Subcutaneous abdominal adipose tissue (tissue), 5 donors: ENCODE measurements at regions not wholly inside any gene's neighbourhood (a gene's known extent, or its start where the extent isn't known, plus 50 kb on each side); places are given as distances from the start of the nearest gene placed in this dataset.
"Not testable (repeated sequence)": the region's sequence is repeated elsewhere in the genome, so short reads cannot be mapped to it uniquely, and the experiment has no call there.

Experiments used
- H3K27ac ChIP-seq: one replicate; pipeline ENCODE4 v1.7.0; 2013; ENCODE audit warnings: low read depth, mild to moderate bottlenecking, inconsistent platforms, low read length, moderate library complexity
- H3K27me3 ChIP-seq, 5 donors: one replicate each; pipeline ENCODE4 v1.7.0; 2013; ENCODE audit warnings: low read length in 5 of 5, inconsistent platforms in 1 of 5; ENCODE audit not compliant: control insufficient read depth in 5 of 5, insufficient read depth in 4 of 5
- H3K36me3 ChIP-seq, 5 donors: one replicate each; pipeline ENCODE4 v1.7.0; 2013; ENCODE audit warnings: low read length in 5 of 5; ENCODE audit not compliant: control insufficient read depth in 5 of 5, insufficient read depth in 5 of 5
- H3K4me1 ChIP-seq, 5 donors: one replicate each; pipeline ENCODE4 v1.7.0; 2013; ENCODE audit warnings: low read length in 5 of 5, mild to moderate bottlenecking in 3 of 5, moderate library complexity in 1 of 5; ENCODE audit not compliant: control insufficient read depth in 5 of 5, insufficient read depth in 5 of 5
- H3K4me3 ChIP-seq, 5 donors: one replicate each; pipeline ENCODE4 v1.7.0; 2013; ENCODE audit warnings: low read length in 5 of 5, low read depth in 1 of 5
- H3K9ac ChIP-seq, 5 donors: one replicate each; pipeline ENCODE4 v1.7.0; 2013; ENCODE audit warnings: low read length in 5 of 5, mild to moderate bottlenecking in 4 of 5, moderate library complexity in 3 of 5
- H3K9me3 ChIP-seq, 5 donors: one replicate each; pipeline ENCODE4 v1.7.0; 2013; ENCODE audit warnings: low read length in 5 of 5; ENCODE audit not compliant: control insufficient read depth in 5 of 5
- donor health status: healthy.
- donor health status: healthy.
- donor health status: healthy.
- donor health status: healthy.
- donor health status: healthy.

DNA sequence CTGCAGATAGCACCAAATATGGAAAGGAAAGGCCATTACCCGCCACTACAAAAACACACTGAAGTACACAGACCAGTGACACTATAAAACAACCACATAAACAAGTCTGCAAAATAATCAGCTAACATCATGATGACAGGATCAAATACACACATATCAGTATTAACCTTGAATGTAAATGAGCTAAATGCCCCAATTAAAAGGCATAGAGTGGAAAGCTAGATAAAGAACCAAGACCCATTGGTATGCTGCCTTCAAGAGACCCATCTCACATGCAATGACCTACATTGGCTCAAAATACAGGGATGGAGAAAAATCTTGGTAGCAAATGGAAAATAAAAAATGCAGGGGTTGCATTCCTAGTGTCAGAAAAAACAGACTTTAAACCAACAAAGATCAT is 393.9 kb upstream of the GRAMD2B start:
- not testable (repeated sequence) for H3K36me3 ChIP-seq, H3K9ac ChIP-seq, H3K4me3 ChIP-seq, H3K27me3 ChIP-seq, H3K4me1 ChIP-seq, H3K27ac ChIP-seq
- peaks cover 0 to 19% (median 11%) of the 10 kb centered on the region in 5 donors for H3K9me3 ChIP-seq

DNA sequence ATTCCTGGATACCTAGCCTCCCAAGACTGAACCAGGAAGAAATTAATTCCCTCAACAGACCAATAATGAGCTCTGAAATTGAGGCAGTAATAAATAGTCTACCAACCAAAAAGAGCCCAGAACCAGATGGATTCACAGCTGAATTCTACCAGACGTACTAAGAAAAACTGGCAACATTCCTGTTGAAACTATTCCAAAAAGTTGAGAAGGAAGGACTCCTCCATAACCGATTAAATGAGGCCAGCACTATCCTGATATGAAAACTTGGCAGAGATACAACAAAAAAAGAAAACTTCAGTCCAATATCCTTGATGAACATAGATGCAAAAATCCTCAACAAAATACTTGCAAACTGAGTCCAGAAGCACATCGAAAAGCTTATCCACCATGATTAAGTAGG is 392.5 kb upstream of the GRAMD2B start:
- Histone ChIP-seq H3K27ac (no peak overlapping the region), H3K4me1 (no peaks in the 10 kb centered on the region), H3K9ac (no peak overlapping the region)

DNA sequence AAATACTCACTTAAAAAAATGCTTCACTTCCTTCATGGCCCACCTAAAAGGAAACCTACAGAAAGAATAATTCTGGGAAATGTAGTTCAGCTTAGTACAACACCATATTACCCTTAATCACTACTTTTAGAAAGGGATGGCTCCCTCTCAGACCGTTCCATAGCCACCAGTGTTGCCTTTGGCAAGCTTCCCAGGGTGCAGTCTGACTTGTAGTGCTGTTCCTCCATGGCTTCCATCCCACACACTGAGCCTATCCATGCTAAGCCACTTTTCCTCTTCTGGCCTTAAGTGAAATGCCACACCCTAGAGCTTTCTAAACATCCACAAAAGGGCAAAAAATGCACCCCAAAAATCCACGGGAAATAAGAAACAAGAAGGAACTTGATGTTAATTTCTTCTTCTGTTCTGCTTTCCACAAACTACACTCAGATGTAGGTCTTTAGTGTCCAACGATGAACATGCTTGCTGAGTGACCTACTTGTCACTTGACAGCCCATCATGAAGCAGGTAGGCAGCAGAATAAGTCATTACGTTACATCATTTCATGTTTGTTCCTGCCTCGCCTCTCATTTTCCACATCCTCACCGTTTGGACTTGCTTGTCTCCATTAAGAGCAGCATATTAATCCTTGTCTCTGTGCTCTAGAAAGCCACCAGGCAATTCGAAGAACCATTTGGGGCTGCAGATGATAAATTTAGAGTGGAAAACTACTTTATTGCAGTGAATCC is 391.1 kb upstream of the GRAMD2B start:
- Histone ChIP-seq H3K9me3 (peaks cover 0 to 19% (median 11%) of the 10 kb centered on the region in 5 donors), H3K9ac (no peak overlapping the region), H3K27ac (no peak overlapping the region), H3K4me1 (no peaks in the 10 kb centered on the region), H3K36me3 (no peaks in the 10 kb centered on the region), H3K27me3 (no peaks in the 10 kb centered on the region), H3K4me3 (no peak overlapping the region)

More for the DNA sequence above, 392.5 kb upstream of the GRAMD2B start:
- H3K4me3 ChIP-seq: no peak overlapping the region
- H3K9me3 ChIP-seq: peaks cover 0 to 19% (median 11%) of the 10 kb centered on the region in 5 donors
- no peaks in the 10 kb centered on the region for H3K36me3 ChIP-seq
- H3K27me3 ChIP-seq: no peaks in the 10 kb centered on the region

DNA sequence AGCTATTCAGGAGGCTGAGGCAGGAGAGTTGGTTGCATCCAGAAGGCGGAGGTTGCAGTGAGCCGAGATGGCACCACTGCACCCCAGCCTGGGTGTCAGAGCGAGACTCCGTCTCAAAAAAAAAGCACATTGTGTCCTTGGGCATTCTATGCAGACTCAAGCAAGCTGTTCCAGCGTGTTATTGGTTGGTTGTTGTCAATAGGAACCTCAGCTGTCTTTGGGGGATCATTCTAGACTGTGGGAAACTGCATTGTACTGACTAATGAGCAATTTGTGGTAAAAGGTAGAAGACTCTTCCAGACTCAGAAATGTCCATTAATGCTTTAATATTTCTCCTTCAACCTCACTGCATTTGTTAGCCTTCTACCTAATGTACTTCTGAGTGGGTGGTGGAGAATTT is 379.5 kb upstream of the GRAMD2B start:
- H3K9me3 ChIP-seq: no peaks in the 10 kb centered on the region
- no peak overlapping the region for H3K9ac ChIP-seq
- no peak overlapping the region for H3K27ac ChIP-seq
- H3K4me3 ChIP-seq: no peak overlapping the region
- H3K27me3 ChIP-seq: no peaks in the 10 kb centered on the region
- no peaks in the 10 kb centered on the region for H3K36me3 ChIP-seq
- H3K4me1 ChIP-seq: no peaks in the 10 kb centered on the region

DNA sequence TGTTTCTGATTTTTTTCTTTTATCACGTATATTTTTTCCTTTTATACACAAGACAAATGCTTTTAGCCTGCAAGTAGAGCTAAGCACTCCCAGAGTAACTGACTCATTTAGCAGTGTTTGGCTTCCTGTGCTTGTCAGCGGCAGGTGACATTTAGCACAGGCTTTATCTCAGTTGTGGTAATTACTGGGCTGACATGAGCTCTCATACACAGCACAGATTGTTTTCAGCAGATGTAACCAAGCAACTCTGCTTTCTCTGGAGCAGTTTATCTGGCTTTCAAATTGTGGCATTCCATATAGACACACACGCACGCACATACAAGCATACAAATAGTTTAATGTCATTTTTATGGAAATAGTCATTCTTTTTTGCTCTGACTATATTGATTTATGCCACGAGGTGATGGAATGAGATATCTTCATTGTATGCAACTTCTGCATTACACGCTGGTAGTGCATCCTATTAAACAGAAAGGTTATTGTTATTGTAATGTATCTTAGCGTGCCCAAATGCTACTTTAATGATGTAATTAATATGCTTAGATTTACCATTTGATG is 379.0 kb upstream of the GRAMD2B start:
- no peaks in the 10 kb centered on the region for H3K9me3 ChIP-seq
- no peaks in the 10 kb centered on the region for H3K36me3 ChIP-seq
- no peaks in the 10 kb centered on the region for H3K27me3 ChIP-seq
- H3K4me1 ChIP-seq: no peaks in the 10 kb centered on the region
- no peak overlapping the region for H3K27ac ChIP-seq
- H3K4me3 ChIP-seq: no peak overlapping the region
- H3K9ac ChIP-seq: no peak overlapping the region

DNA sequence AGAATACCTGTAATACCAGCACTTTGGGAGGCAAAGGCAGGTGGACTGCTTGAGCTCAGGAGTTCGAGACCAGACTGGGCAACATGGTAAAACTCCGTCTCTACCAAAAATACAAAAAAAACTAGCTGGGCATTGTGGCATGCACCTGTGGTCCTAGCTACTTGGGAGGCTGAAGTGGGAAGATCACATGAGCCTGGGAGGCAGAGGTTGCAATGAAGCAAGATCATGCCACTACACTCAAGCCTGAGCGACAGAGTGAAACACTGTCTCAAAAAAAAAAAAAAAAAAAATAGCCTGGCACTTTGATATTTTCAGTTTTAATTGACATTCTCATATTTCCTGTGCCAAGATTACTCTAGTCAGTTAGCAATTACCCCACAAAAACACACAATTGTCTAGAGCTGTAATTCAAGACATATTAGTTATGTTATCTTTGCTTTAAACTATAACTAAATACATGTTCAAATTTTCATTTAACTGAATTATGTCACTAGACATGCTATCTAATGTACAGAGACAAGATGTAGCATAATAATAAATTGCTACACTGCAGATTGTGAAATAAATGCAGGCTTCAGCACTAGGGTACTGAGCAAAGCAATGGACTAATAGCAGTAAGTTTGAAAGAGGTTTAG is 378.2 kb upstream of the GRAMD2B start:
- Histone ChIP-seq H3K9ac (no peak overlapping the region), H3K4me3 (no peak overlapping the region), H3K27ac (no peak overlapping the region), H3K9me3 (no peaks in the 10 kb centered on the region), H3K27me3 (no peaks in the 10 kb centered on the region), H3K4me1 (no peaks in the 10 kb centered on the region), H3K36me3 (no peaks in the 10 kb centered on the region)

DNA sequence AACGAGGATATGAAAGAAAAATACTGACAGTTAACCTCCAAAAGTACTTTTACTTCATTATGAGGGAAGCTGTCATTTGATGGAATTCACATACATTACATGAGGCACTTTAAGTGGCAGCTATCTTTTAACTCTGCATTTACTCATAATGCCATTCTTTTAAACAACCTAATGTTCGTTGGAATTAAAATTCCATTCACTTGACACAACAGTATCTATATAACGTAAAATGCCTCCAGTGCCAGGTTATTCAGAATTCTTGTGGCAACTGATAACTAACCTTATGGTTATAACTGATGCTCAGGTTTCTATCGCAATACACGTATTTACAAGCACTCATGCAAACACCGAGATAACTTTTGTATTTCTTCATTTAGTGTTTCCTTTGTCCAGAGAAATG is 376.9 kb upstream of the GRAMD2B start:
- no peaks in the 10 kb centered on the region for H3K36me3 ChIP-seq
- no peaks in the 10 kb centered on the region for H3K4me1 ChIP-seq
- no peak overlapping the region for H3K27ac ChIP-seq
- H3K9ac ChIP-seq: no peak overlapping the region
- no peaks in the 10 kb centered on the region for H3K9me3 ChIP-seq
- H3K27me3 ChIP-seq: no peaks in the 10 kb centered on the region
- no peak overlapping the region for H3K4me3 ChIP-seq

DNA sequence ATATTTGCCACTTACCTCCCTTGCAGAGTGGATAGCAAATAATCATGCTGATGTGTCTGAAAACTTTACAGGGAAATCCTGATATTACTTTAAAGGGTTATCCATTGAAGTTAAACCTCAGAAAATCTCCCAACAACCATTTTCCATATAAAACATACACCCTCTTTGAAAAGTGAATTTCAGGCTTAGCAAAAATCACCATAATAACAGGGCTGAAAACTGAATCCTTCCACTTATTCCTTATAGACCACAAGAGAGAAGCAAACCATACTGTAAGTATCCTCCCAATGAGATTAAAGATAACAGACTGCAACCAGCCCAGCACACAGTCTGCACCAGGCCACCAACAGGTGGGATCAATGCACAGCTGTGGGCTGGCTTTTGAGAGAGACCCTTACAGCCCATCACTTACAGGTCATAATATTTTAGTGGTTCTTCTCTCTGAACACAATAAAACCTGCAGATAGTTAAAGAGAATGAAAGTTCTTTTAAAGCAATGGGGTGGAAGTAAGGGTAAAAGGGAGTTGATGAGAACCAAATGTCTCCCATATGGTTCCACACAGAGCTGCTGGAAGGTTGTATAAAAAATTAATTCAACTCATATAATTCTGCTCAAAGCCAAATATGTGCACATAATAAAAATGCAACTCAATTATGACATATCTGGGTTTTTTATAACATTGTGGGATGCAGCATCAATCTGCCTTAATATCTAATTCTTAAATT is 376.2 kb upstream of the GRAMD2B start:
- H3K27me3 ChIP-seq: no peaks in the 10 kb centered on the region
- H3K9me3 ChIP-seq: no peaks in the 10 kb centered on the region
- no peaks in the 10 kb centered on the region for H3K36me3 ChIP-seq
- H3K4me1 ChIP-seq: no peaks in the 10 kb centered on the region
- H3K9ac ChIP-seq: no peak overlapping the region
- H3K27ac ChIP-seq: no peak overlapping the region
- no peak overlapping the region for H3K4me3 ChIP-seq

DNA sequence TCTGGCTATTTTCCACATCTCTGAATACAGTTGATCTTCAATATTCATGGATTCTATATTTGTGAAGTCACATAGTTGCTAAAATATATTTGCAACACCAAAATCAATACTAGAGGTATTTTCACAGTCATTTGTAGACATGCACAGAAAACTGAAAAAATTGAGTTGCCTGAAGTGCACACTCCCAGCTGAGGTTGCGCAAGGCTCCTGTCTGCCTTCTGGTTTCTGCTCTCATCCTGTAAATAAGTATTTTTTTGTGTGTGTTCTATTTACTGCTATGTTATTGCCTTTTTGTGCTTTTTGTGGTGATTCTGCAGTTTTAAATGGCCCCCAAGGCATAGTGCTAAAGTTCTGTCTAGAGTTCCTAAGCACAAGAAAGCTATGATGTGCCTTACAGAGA is 371.1 kb upstream of the GRAMD2B start:
- H3K27me3 ChIP-seq: no peaks in the 10 kb centered on the region
- no peak overlapping the region for H3K4me3 ChIP-seq
- H3K9ac ChIP-seq: no peak overlapping the region
- H3K4me1 ChIP-seq: no peaks in the 10 kb centered on the region
- H3K9me3 ChIP-seq: no peaks in the 10 kb centered on the region
- H3K27ac ChIP-seq: no peak overlapping the region
- H3K36me3 ChIP-seq: no peaks in the 10 kb centered on the region

DNA sequence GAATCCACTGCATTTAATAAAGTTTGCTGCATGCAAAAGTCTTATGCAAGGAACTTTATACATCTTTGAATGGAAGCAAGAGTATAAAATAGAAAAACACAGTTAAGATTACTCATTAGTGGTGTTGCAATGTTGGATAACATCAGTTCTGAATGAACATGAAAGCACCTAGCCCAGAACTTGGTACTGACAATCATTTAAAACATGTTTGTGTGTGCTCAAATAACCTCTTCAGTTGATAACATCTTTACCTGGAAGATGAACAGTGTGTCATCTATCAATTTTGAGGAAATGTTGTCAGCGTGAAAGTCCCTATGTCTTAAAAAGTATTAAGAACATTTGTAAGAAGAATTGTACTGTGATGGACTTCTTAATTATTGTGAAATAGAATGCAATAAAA is 370.4 kb upstream of the GRAMD2B start:
- H3K36me3 ChIP-seq: no peaks in the 10 kb centered on the region
- no peaks in the 10 kb centered on the region for H3K4me1 ChIP-seq
- no peaks in the 10 kb centered on the region for H3K27me3 ChIP-seq
- H3K9me3 ChIP-seq: no peaks in the 10 kb centered on the region
- no peak overlapping the region for H3K9ac ChIP-seq
- no peak overlapping the region for H3K4me3 ChIP-seq
- no peak overlapping the region for H3K27ac ChIP-seq
